H9 (cell line): ENCODE measurements at regions not wholly inside any gene's neighbourhood (a gene's known extent, or its start where the extent isn't known, plus 50 kb on each side); places are given as distances from the start of the nearest gene placed in this dataset.

ENCODE experiments used
- DNase-seq: peaks from one replicate; pipeline ENCODE4 v3.0.0-alpha.2; 2017
- H2AFZ ChIP-seq: one replicate; pipeline ENCODE4 v1.6.1; 2013; ENCODE audit warnings: mild to moderate bottlenecking, low read length, control low read depth, moderate library complexity
- H2AK5ac ChIP-seq: 2 replicates; pipeline ENCODE4 v1.6.1; 2013; ENCODE audit warnings: low read length, control low read depth, mixed read lengths; ENCODE audit not compliant: insufficient read length
- H2BK120ac ChIP-seq: one replicate; pipeline ENCODE4 v1.6.1; 2013; ENCODE audit warnings: low read depth, mild to moderate bottlenecking, low read length, control low read depth, inconsistent platforms; ENCODE audit not compliant: poor library complexity, severe bottlenecking
- H2BK12ac ChIP-seq: 2 replicates; pipeline ENCODE4 v1.6.1; 2013; ENCODE audit warnings: low read length, control low read depth, mixed read lengths, low read depth; ENCODE audit not compliant: insufficient read length
- H2BK15ac ChIP-seq: 2 replicates; pipeline ENCODE4 v1.6.1; 2013; ENCODE audit warnings: low read depth, low read length, control low read depth
- H2BK20ac ChIP-seq: one replicate; pipeline ENCODE4 v1.6.1; 2013; ENCODE audit warnings: low read depth, mild to moderate bottlenecking, low read length, control low read depth, inconsistent platforms; ENCODE audit not compliant: poor library complexity, severe bottlenecking
- H2BK5ac ChIP-seq: 2 replicates; pipeline ENCODE4 v1.6.1; 2013; ENCODE audit warnings: low read length, control low read depth, mixed read lengths; ENCODE audit not compliant: insufficient read length
- H3K14ac ChIP-seq: 2 replicates; pipeline ENCODE4 v1.6.1; 2013; ENCODE audit warnings: low read length, control low read depth; ENCODE audit not compliant: insufficient read depth
- H3K18ac ChIP-seq: 2 replicates; pipeline ENCODE4 v1.6.1; 2013; ENCODE audit warnings: low read depth, mild to moderate bottlenecking, mixed read lengths, low read length, control low read depth; ENCODE audit not compliant: insufficient read length
- H3K23ac ChIP-seq: 2 replicates; pipeline ENCODE4 v1.6.1; 2013; ENCODE audit warnings: low read length, control low read depth, mixed read lengths, low read depth; ENCODE audit not compliant: insufficient read length
- H3K23me2 ChIP-seq: 2 replicates; pipeline ENCODE4 v1.6.1; 2013; ENCODE audit warnings: low read depth, mild to moderate bottlenecking, mixed read lengths, low read length, control low read depth; ENCODE audit not compliant: insufficient read length, poor library complexity, severe bottlenecking
- H3K27ac ChIP-seq: 2 replicates; pipeline ENCODE4 v1.5.1; 2013; ENCODE audit warnings: low read length, control low read depth, mixed read lengths, low read depth; ENCODE audit not compliant: insufficient read length
- H3K27me3 ChIP-seq: 2 replicates; pipeline ENCODE4 v1.6.1; 2013; ENCODE audit warnings: low read length, control low read depth, inconsistent platforms; ENCODE audit not compliant: insufficient read depth
- H3K4ac ChIP-seq: 2 replicates; pipeline ENCODE4 v1.6.1; 2013; ENCODE audit warnings: low read depth, mild to moderate bottlenecking, control low read depth, inconsistent platforms, low read length, moderate library complexity
- H3K4me1 ChIP-seq: 2 replicates; pipeline ENCODE4 v1.6.1; 2013; ENCODE audit warnings: low read length, control low read depth, inconsistent platforms; ENCODE audit not compliant: insufficient read depth
- H3K4me2 ChIP-seq: 2 replicates; pipeline ENCODE4 v1.6.1; 2013; ENCODE audit warnings: low read length, control low read depth, mixed read lengths; ENCODE audit not compliant: insufficient read length, insufficient read depth
- H3K56ac ChIP-seq: 2 replicates; pipeline ENCODE4 v1.6.1; 2013; ENCODE audit warnings: low read depth, mild to moderate bottlenecking, mixed read lengths, low read length, control low read depth; ENCODE audit not compliant: insufficient read length
- H3K79me1 ChIP-seq: 2 replicates; pipeline ENCODE4 v1.6.1; 2013; ENCODE audit warnings: low read depth, mild to moderate bottlenecking, moderate library complexity, low read length, control low read depth, inconsistent platforms; ENCODE audit not compliant: insufficient read depth, poor library complexity, severe bottlenecking
- H3K79me2 ChIP-seq: 2 replicates; pipeline ENCODE4 v1.6.1; 2013; ENCODE audit warnings: low read length, control low read depth, inconsistent platforms; ENCODE audit not compliant: insufficient read depth
- H3K9ac ChIP-seq: 2 replicates; pipeline ENCODE4 v1.6.1; 2013; ENCODE audit warnings: low read length, control low read depth, mixed read lengths; ENCODE audit not compliant: insufficient read length; ENCODE audit errors: extremely low read depth
- H3K9me3 ChIP-seq: one replicate; pipeline ENCODE4 v1.6.1; 2013; ENCODE audit warnings: low read depth, low read length, inconsistent platforms; ENCODE audit not compliant: control insufficient read depth
- H3T11ph ChIP-seq: one replicate; pipeline ENCODE4 v1.6.1; 2013; ENCODE audit warnings: mild to moderate bottlenecking, low read length, control low read depth, inconsistent platforms
- H4K20me1 ChIP-seq: one replicate; pipeline ENCODE4 v1.6.1; 2013; ENCODE audit not compliant: control insufficient read depth, insufficient read length, insufficient read depth
- H4K5ac ChIP-seq: 2 replicates; pipeline ENCODE4 v1.6.1; 2013; ENCODE audit warnings: low read depth, mild to moderate bottlenecking, mixed read lengths, low read length, control low read depth; ENCODE audit not compliant: insufficient read length
- H4K8ac ChIP-seq: replicated peaks from 2 replicates; pipeline ENCODE4 v1.6.1; 2013; ENCODE audit warnings: low read length, control low read depth, mixed read lengths, low read depth; ENCODE audit not compliant: insufficient read length
- H4K91ac ChIP-seq: 2 replicates; pipeline ENCODE4 v1.6.1; 2013; ENCODE audit warnings: low read depth, mild to moderate bottlenecking, moderate library complexity, mixed read lengths, low read length, control low read depth; ENCODE audit not compliant: insufficient read length
- H3K27ac Mint-ChIP-seq, 3 experiments: 2 replicates in 2 of 3; 3 replicates in 1 of 3; pipeline ENCODE4 v1.8.0; 2020 to 2021; ENCODE audit warnings: mixed read lengths in 3 of 3, mild to moderate bottlenecking in 1 of 3, moderate library complexity in 1 of 3
- H3K27me3 Mint-ChIP-seq: 2 replicates; pipeline ENCODE4 v1.8.0; 2021; ENCODE audit warnings: low read depth, mild to moderate bottlenecking, moderate library complexity, mixed read lengths
- H3K36me3 Mint-ChIP-seq, 3 experiments: 2 replicates in 2 of 3; 3 replicates in 1 of 3; pipeline ENCODE4 v1.8.0; 2020 to 2021; ENCODE audit warnings: low read depth in 3 of 3, mixed read lengths in 3 of 3; ENCODE audit not compliant: insufficient read depth in 1 of 3
- H3K4me1 Mint-ChIP-seq, 2 experiments: 2 replicates each; pipeline ENCODE4 v1.8.0; 2020; ENCODE audit warnings: mixed read lengths in 2 of 2
- H3K4me3 Mint-ChIP-seq, 2 experiments: 2 replicates in 1 of 2; 3 replicates in 1 of 2; pipeline ENCODE4 v1.8.0; 2020 to 2021; ENCODE audit warnings: mild to moderate bottlenecking in 2 of 2, mixed read lengths in 2 of 2, moderate library complexity in 1 of 2
- H3K9me3 Mint-ChIP-seq, 2 experiments: 2 replicates in 1 of 2; 3 replicates in 1 of 2; pipeline ENCODE4 v1.8.0; 2020; ENCODE audit warnings: mild to moderate bottlenecking in 2 of 2, mixed read lengths in 2 of 2, moderate library complexity in 1 of 2
- WGBS: extraction: QIAGEN DNeasy Blood & Tissue Kit; methylation state at CpG from one replicate; pipeline ENCODE4 v1.1.7; 2013; ENCODE audit warnings: missing lambda C conversion rate, low lambda C conversion rate, mixed read lengths; ENCODE audit not compliant: insufficient read length; ENCODE audit errors: extremely low coverage; 5-methylcytosine and 5-hydroxymethylcytosine counted together
- TF ChIP-seq, protein P1 (sequence below): fragments of 200-600 bp; sonication (generic); conservative IDR thresholded peaks from 3 replicates; pipeline ENCODE4 v1.8.0; 2021; ENCODE audit warnings: antibody characterized with exemption, mild to moderate bottlenecking

DNA sequence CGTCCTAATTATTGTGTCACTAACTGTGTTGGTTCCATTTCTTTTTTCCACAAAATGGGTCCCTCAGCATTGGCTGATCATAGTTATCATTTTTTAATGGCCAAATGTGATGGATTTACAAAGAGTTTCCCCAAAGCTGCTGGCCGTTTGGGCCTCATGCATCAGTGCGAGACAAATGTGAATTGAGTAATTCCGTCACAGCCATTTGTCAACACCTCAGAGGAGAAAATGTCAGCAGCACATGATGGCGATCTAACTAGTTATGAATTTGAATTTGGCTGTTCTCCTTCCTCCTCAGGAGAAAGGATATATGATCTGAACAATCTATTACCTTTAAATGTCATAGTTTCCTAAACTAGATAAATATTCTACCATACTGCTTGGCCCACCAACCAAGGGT lies 54.9 kb upstream of the SP3 start:
- Histone ChIP-seq H3K27me3 (no peaks in the 10 kb centered on the region; the same call in 1 of the 2 replicates), H4K5ac (no peak overlapping the region), H4K20me1 (no peaks in the 10 kb centered on the region), H3K9ac (no peak overlapping the region), H3K79me2 (no peaks in the 10 kb centered on the region), H4K8ac (no peak overlapping the region), H3K23me2 (no peaks in the 10 kb centered on the region), H2AK5ac (no peak overlapping the region), H4K91ac (no peak overlapping the region), H3K4me2 (no peak overlapping the region), H3K27ac (no peak overlapping the region), H3K9me3 (no peaks in the 10 kb centered on the region), H2BK12ac (no peak overlapping the region), H3K14ac (no peak overlapping the region), H2BK20ac (no peak overlapping the region), H2AFZ (no peak overlapping the region), H2BK5ac (no peak overlapping the region), H3K79me1 (no peaks in the 10 kb centered on the region), H3K23ac (no peak overlapping the region), H2BK15ac (no peak overlapping the region), H3K4ac (no peak overlapping the region), H3K56ac (no peak overlapping the region), H3K18ac (no peak overlapping the region), H2BK120ac (no peak overlapping the region), H3K4me1 (peaks cover 3% of the 10 kb centered on the region; the same call in 1 of the 2 replicates), H3T11ph (no peak overlapping the region)
- no peaks in the 10 kb centered on the region for H3K9me3 Mint-ChIP-seq
- no CpG with 5 or more reads among the region's 5 CpGs for WGBS
- no peak for DNase-seq
- H3K4me3 Mint-ChIP-seq, result no peak overlapping the region
- no peaks in the 10 kb centered on the region for H3K36me3 Mint-ChIP-seq
- 0 out of 2 replicates have a peak, but pooled peaks cover under 1% of the 10 kb centered on the region for H3K27me3 Mint-ChIP-seq
- H3K4me1 Mint-ChIP-seq, result peaks cover 30 to 45% of the 10 kb centered on the region in 2 experiments
- H3K27ac Mint-ChIP-seq, result no peak overlapping the region
- TF ChIP-seq, protein P1, sequence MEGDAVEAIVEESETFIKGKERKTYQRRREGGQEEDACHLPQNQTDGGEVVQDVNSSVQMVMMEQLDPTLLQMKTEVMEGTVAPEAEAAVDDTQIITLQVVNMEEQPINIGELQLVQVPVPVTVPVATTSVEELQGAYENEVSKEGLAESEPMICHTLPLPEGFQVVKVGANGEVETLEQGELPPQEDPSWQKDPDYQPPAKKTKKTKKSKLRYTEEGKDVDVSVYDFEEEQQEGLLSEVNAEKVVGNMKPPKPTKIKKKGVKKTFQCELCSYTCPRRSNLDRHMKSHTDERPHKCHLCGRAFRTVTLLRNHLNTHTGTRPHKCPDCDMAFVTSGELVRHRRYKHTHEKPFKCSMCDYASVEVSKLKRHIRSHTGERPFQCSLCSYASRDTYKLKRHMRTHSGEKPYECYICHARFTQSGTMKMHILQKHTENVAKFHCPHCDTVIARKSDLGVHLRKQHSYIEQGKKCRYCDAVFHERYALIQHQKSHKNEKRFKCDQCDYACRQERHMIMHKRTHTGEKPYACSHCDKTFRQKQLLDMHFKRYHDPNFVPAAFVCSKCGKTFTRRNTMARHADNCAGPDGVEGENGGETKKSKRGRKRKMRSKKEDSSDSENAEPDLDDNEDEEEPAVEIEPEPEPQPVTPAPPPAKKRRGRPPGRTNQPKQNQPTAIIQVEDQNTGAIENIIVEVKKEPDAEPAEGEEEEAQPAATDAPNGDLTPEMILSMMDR, result no peak
